IMR-90 (cell line): ENCODE measurements at regions not wholly inside any gene's neighbourhood (a gene's known extent, or its start where the extent isn't known, plus 50 kb on each side); places are given as distances from the start of the nearest gene placed in this dataset.

ENCODE experiments used
- ATAC-seq: fragments of 200-7000 bp; cut with Tn5 transposase; 2 replicates; pipeline ENCODE4 v1.9.1; 2020; ENCODE audit warnings: low read depth, mild to moderate bottlenecking, moderate library complexity
- BruUV-seq: library from RNA; stranded (reverse); fragments of 400-500 nt; replicated peaks from 2 replicates; lab custom pipeline; 2021; lab: Mats Ljungman, UMichigan
- CTCF ChIA-PET: fragments of 300-600 bp; formaldehyde crosslinking; extraction: SDS; loops from one replicate; lab custom pipeline; 2021; ENCODE audit warnings: antibody characterized with exemption; lab: Yijun Ruan, JAX
- POLR2A ChIA-PET: fragments of 300-600 bp; sonication (Branson Sonifier 250); formaldehyde crosslinking; loops from one replicate; lab custom pipeline; 2022; ENCODE audit warnings: antibody characterized with exemption; ENCODE audit not compliant: unreplicated experiment; lab: Charles Lee
- DNase-seq: peaks from one replicate; pipeline ENCODE4 v3.0.0; 2013
- H2AFZ ChIP-seq: replicated peaks from 2 replicates; pipeline ENCODE3; 2013; ENCODE audit warnings: low read length, mild to moderate bottlenecking; ENCODE audit not compliant: poor library complexity
- H2AK5ac ChIP-seq: 2 replicates; pipeline ENCODE4 v1.6.1; 2013; ENCODE audit warnings: low read depth, low read length, inconsistent platforms
- H2AK9ac ChIP-seq: replicated peaks from 2 replicates; pipeline ENCODE3; 2013; ENCODE audit warnings: mild to moderate bottlenecking, low read depth, low read length, moderate library complexity; ENCODE audit not compliant: poor library complexity
- H2BK120ac ChIP-seq: 2 replicates; pipeline ENCODE4 v1.6.1; 2013; ENCODE audit warnings: low read depth, low read length, inconsistent platforms
- H2BK15ac ChIP-seq: 3 replicates; pipeline ENCODE4 v1.6.1; 2013; ENCODE audit warnings: low read depth, low read length, inconsistent platforms
- H2BK20ac ChIP-seq: 2 replicates; pipeline ENCODE4 v1.6.1; 2013; ENCODE audit warnings: low read depth, mild to moderate bottlenecking, inconsistent platforms, low read length, moderate library complexity
- H2BK5ac ChIP-seq: 2 replicates; pipeline ENCODE4 v1.6.1; 2013; ENCODE audit warnings: mild to moderate bottlenecking, low read depth, low read length, inconsistent platforms; ENCODE audit not compliant: poor library complexity, severe bottlenecking
- H3K14ac ChIP-seq: replicated peaks from 2 replicates; pipeline ENCODE4 v1.6.1; 2013; ENCODE audit warnings: low read depth, low read length, inconsistent platforms
- H3K18ac ChIP-seq: 2 replicates; pipeline ENCODE4 v1.6.1; 2013; ENCODE audit warnings: low read depth, low read length, control low read depth
- H3K23ac ChIP-seq: 2 replicates; pipeline ENCODE4 v1.6.1; 2013; ENCODE audit warnings: low read depth, low read length, inconsistent platforms
- H3K27ac ChIP-seq: 2 replicates; pipeline ENCODE4 v1.5.1; 2013; ENCODE audit warnings: mild to moderate bottlenecking, control low read depth, low read length; ENCODE audit not compliant: insufficient read depth
- H3K27me3 ChIP-seq: 2 replicates; pipeline ENCODE4 v1.6.1; 2013; ENCODE audit warnings: low read length; ENCODE audit not compliant: control insufficient read depth, insufficient read depth
- H3K36me3 ChIP-seq: 2 replicates; pipeline ENCODE4 v1.6.1; 2013; ENCODE audit warnings: low read length, mixed read lengths; ENCODE audit not compliant: control insufficient read depth, insufficient read depth
- H3K4ac ChIP-seq: 2 replicates; pipeline ENCODE4 v1.6.1; 2013; ENCODE audit warnings: low read depth, low read length, inconsistent platforms
- H3K4me1 ChIP-seq: 2 replicates; pipeline ENCODE4 v1.6.1; 2013; ENCODE audit warnings: low read length, mixed read lengths; ENCODE audit not compliant: control insufficient read depth, insufficient read depth
- H3K4me2 ChIP-seq: 2 replicates; pipeline ENCODE4 v1.6.1; 2013; ENCODE audit warnings: low read depth, mild to moderate bottlenecking, control low read depth, low read length, moderate library complexity
- H3K4me3 ChIP-seq: 2 replicates; pipeline ENCODE4 v1.5.1; 2013; ENCODE audit warnings: low read depth, mild to moderate bottlenecking, control low read depth, low read length, moderate library complexity; ENCODE audit not compliant: insufficient read depth
- H3K56ac ChIP-seq: 2 replicates; pipeline ENCODE4 v1.6.1; 2013; ENCODE audit warnings: low read length, inconsistent platforms; ENCODE audit not compliant: insufficient read depth; ENCODE audit errors: extremely low read depth
- H3K79me1 ChIP-seq, 2 experiments: 2 replicates each; pipeline ENCODE4 v1.6.1; 2013; ENCODE audit warnings: low read length in 2 of 2, inconsistent platforms in 1 of 2, low read depth in 1 of 2
- H3K9ac ChIP-seq: 2 replicates; pipeline ENCODE4 v1.6.1; 2013; ENCODE audit warnings: low read depth, low read length, control low read depth
- H3K9me1 ChIP-seq: 2 replicates; pipeline ENCODE4 v1.6.1; 2013; ENCODE audit warnings: low read length, inconsistent platforms; ENCODE audit not compliant: insufficient read depth
- H3K9me3 ChIP-seq: 2 replicates; pipeline ENCODE4 v1.6.1; 2013; ENCODE audit warnings: low read length; ENCODE audit not compliant: control insufficient read depth, insufficient read depth
- H4K20me1 ChIP-seq: 2 replicates; pipeline ENCODE4 v1.6.1; 2013; ENCODE audit warnings: low read length, inconsistent platforms; ENCODE audit not compliant: insufficient read depth
- H4K5ac ChIP-seq: 2 replicates; pipeline ENCODE4 v1.6.1; 2013; ENCODE audit warnings: mild to moderate bottlenecking, low read depth, low read length, control low read depth
- H4K8ac ChIP-seq, 2 experiments: 2 replicates each; pipeline ENCODE4 v1.6.1; 2013; ENCODE audit warnings: low read depth in 2 of 2, low read length in 2 of 2, control low read depth in 1 of 2, inconsistent platforms in 1 of 2
- H4K91ac ChIP-seq: 2 replicates; pipeline ENCODE4 v1.6.1; 2013; ENCODE audit warnings: low read depth, low read length, inconsistent platforms; ENCODE audit not compliant: insufficient read depth
- CEBPB ChIP-seq: IDR thresholded peaks from 2 replicates; pipeline ENCODE4 v1.6.1; 2012; ENCODE audit warnings: low read depth, low read length, improper control_type of control experiment
- CHD1 ChIP-seq: IDR thresholded peaks from 2 replicates; pipeline ENCODE4 v1.6.1; 2012; ENCODE audit warnings: low read depth, low read length, improper control_type of control experiment
- CTCF ChIP-seq: conservative IDR thresholded peaks from 2 replicates; pipeline ENCODE4 v1.5.1; 2012; ENCODE audit warnings: mild to moderate bottlenecking, low read depth, low read length, improper control_type of control experiment
- MAFK ChIP-seq: IDR thresholded peaks from 2 replicates; pipeline ENCODE4 v1.6.1; 2012; ENCODE audit warnings: low read depth, low read length, improper control_type of control experiment
- MAZ ChIP-seq: IDR thresholded peaks from 2 replicates; pipeline ENCODE4 v1.6.1; 2012; ENCODE audit warnings: low read depth, mild to moderate bottlenecking, low read length, improper control_type of control experiment, moderate library complexity, borderline replicate concordance
- RFX5 ChIP-seq: IDR thresholded peaks from 2 replicates; pipeline ENCODE4 v1.8.0; 2012; ENCODE audit warnings: low read depth, mild to moderate bottlenecking, low read length, moderate library complexity
- dilution Hi-C: fragments of 300-500 bp; cut with HindIII; formaldehyde crosslinking; loops from one replicate; pipeline ENCODE4 v1.14.3; 2018; ENCODE audit warnings: low sequenced_read_pairs; ENCODE audit not compliant: unreplicated experiment
- in situ Hi-C: fragments of 300-500 bp; cut with MboI; formaldehyde crosslinking; loops from 3 replicates; pipeline ENCODE4 v1.14.3; 2019; ENCODE audit warnings: low sequenced_read_pairs, inconsistent platforms, mixed read lengths
- intact Hi-C: fragments of 100-400 bp; cut with micrococcal nuclease; formaldehyde crosslinking; loops from 2 replicates; pipeline ENCODE4 v1.10.0; 2022

GRCh38 chr17:13118311-13118710 is 100.5 kb upstream of the ELAC2 start:
- Histone ChIP-seq H2BK20ac (no peak overlapping the region), H4K91ac (no peak overlapping the region), H3K4me2 (no peak overlapping the region), H3K36me3 (no peaks in the 10 kb centered on the region), H4K8ac (no peak overlapping the region), H4K20me1 (no peaks in the 10 kb centered on the region), H3K4me1 (no peaks in the 10 kb centered on the region), H3K9me1 (no peaks in the 10 kb centered on the region), H2BK120ac (no peak overlapping the region), H3K9me3 (no peaks in the 10 kb centered on the region), H3K23ac (no peak overlapping the region), H3K4ac (no peak overlapping the region), H3K9ac (no peak overlapping the region), H3K56ac (no peak overlapping the region), H3K4me3 (no peak overlapping the region), H2BK5ac (no peak overlapping the region), H2BK15ac (no peak overlapping the region), H2AK9ac (no peak overlapping the region), H2AFZ (no peak overlapping the region), H2AK5ac (no peak overlapping the region), H3K14ac (no peak overlapping the region), H3K18ac (no peak overlapping the region), H4K5ac (no peak overlapping the region), H3K27me3 (peaks cover 9% of the 10 kb centered on the region), H3K79me1 (no peaks in the 10 kb centered on the region), H3K27ac (no peak overlapping the region)
- DNase-seq: no peak
- no TSS peak for BruUV-seq
- in situ Hi-C loops: no loop called here
- ChIA-PET CTCF (no interaction called here), POLR2A (no interaction called here)
- no peak for ATAC-seq
- intact Hi-C loops: no loop called here
- no peak for TF ChIP-seq MAZ
- TF ChIP-seq MAFK: no peak
- no peak for TF ChIP-seq RFX5
- TF ChIP-seq CHD1: no peak
- no peak for TF ChIP-seq CTCF
- TF ChIP-seq CEBPB: no peak
- dilution Hi-C loops: no loop called here
